Esophagus muscularis mucosa (tissue), 4 donors: ENCODE measurements at regions not wholly inside any gene's neighbourhood (a gene's known extent, or its start where the extent isn't known, plus 50 kb on each side); places are given as distances from the start of the nearest gene placed in this dataset.
"Not testable (repeated sequence)": the region's sequence is repeated elsewhere in the genome, so short reads cannot be mapped to it uniquely, and the experiment has no call there.

Experiments
- DNase-seq: peaks from one replicate; pipeline ENCODE4 v3.0.0-alpha.2; 2017; ENCODE audit errors: extremely low spot score
- H3K27ac ChIP-seq, 4 donors: fragments of 200-600 bp; sonication (generic); replicated peaks in 1 of 4; 1 replicate in 3 of 4; 2 replicates in 1 of 4; pipeline ENCODE4 v1.5.1; 2016 to 2019; ENCODE audit warnings: mild to moderate bottlenecking in 1 of 4
- H3K27me3 ChIP-seq, 4 donors: fragments of 200-600 bp; sonication (generic); one replicate each; pipeline versions ENCODE4 v1.5.1 to v1.6.0; 2016 to 2019
- H3K36me3 ChIP-seq, 4 donors: fragments of 200-600 bp; sonication (generic); one replicate each; pipeline ENCODE4 v1.5.1; 2016 to 2019
- H3K4me1 ChIP-seq, 4 donors: fragments of 200-600 bp; sonication (generic); one replicate each; pipeline ENCODE4 v1.5.1; 2016 to 2019
- H3K4me3 ChIP-seq, 4 donors: fragments of 200-600 bp; sonication (generic); 1 replicate in 2 of 4; 2 replicates in 2 of 4; pipeline ENCODE4 v1.5.1; 2016 to 2019; ENCODE audit warnings: mild to moderate bottlenecking in 4 of 4, moderate library complexity in 1 of 4
- H3K9me3 ChIP-seq, 4 donors: fragments of 200-600 bp; sonication (generic); 1 replicate in 3 of 4; 2 replicates in 1 of 4; pipeline ENCODE4 v1.5.1; 2016 to 2019
- EP300 ChIP-seq: sonication (generic); formaldehyde crosslinking; IDR thresholded peaks from one replicate; pipeline ENCODE4 v1.6.1; 2017; ENCODE audit warnings: antibody characterized with exemption
- POLR2A ChIP-seq: fragments of 450-650 bp; IDR thresholded peaks from one replicate; pipeline ENCODE4 v1.6.1; 2017; ENCODE audit warnings: antibody characterized with exemption, moderate library complexity, mild to moderate bottlenecking, low read depth
- POLR2AphosphoS5 ChIP-seq, 2 donors: sonication (generic); formaldehyde crosslinking; IDR thresholded peaks; one replicate each; pipeline ENCODE4 v1.6.1; 2017; ENCODE audit warnings: antibody characterized with exemption in 2 of 2
- WGBS: methylation state at CpG from one replicate; pipeline ENCODE4 v1.1.5; 2018; 5-methylcytosine and 5-hydroxymethylcytosine counted together
- intact Hi-C: fragments of 100-400 bp; cut with DNase I; formaldehyde crosslinking; loops from one replicate; pipeline ENCODE4 v1.15.1; 2023
- TF ChIP-seq, protein P1 (sequence below), 3 experiments: fragments of 200-600 bp in 2 of 3; fragments of 450-650 bp in 1 of 3; sonication (generic) in 2 of 3; IDR thresholded peaks; one replicate each; pipeline ENCODE4 v1.5.1; 2017 to 2019; ENCODE audit warnings: antibody characterized with exemption in 3 of 3, mild to moderate bottlenecking in 2 of 3, moderate library complexity in 1 of 3

DNA sequence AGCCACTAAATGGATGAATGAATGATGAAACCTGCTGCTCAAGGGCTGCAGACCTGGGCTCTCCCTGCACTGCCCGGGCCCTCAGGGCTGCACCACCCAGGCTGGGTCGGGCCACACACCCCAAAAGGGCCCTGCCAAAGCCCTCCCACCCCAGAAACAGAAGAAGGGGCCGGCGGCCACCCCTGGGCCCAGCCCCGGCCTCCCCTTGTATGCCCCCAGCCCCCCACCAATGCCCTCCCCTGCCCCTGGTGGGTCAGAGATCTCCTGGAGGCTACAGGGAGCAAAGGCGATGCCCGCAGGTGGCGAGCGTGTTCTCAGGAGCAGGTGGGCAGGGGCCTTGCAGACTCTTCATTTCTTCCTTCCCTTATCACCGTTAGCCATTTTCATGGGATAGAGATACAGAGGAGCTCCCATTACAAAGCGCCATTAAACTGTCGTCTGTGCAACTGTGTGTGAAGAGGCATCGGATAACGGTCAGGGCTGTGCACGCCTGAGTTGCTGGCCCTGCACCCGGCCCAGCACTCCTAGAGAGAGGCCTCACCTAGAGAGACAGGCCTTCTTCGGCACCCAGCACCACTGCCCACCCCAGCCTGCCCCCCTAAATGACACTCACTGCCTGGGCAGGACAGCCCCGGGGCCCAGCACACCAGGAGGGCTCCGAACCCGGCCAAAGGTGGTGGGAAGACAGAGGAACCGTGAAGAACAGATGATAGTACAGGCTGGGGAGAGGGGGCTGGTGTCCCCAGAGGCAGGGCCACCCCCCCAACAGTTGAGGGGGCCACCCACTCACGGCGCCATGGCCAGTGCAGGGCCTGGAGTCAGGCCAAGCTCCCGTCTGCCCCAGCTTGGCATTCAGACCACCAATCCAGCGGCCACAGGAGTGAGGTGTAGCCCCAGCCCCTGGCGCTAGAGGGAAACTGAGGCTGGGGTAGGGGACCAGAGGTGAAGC lies 133.7 kb downstream of the FAM53A start:
- WGBS, result 66% methylated on average over 17 of the region's 26 CpGs
- H3K4me1 ChIP-seq, result peaks cover 14 to 20% (median 17%) of the 10 kb centered on the region in 4 donors
- H3K9me3 ChIP-seq, result no peaks in the 10 kb centered on the region
- H3K27me3 ChIP-seq, result peaks cover 0 to 49% (median 0%) of the 10 kb centered on the region in 4 donors
- H3K4me3 ChIP-seq, result no peak overlapping the region
- no peak for DNase-seq
- intact Hi-C loops, result no loop called here
- TF ChIP-seq, protein P1, sequence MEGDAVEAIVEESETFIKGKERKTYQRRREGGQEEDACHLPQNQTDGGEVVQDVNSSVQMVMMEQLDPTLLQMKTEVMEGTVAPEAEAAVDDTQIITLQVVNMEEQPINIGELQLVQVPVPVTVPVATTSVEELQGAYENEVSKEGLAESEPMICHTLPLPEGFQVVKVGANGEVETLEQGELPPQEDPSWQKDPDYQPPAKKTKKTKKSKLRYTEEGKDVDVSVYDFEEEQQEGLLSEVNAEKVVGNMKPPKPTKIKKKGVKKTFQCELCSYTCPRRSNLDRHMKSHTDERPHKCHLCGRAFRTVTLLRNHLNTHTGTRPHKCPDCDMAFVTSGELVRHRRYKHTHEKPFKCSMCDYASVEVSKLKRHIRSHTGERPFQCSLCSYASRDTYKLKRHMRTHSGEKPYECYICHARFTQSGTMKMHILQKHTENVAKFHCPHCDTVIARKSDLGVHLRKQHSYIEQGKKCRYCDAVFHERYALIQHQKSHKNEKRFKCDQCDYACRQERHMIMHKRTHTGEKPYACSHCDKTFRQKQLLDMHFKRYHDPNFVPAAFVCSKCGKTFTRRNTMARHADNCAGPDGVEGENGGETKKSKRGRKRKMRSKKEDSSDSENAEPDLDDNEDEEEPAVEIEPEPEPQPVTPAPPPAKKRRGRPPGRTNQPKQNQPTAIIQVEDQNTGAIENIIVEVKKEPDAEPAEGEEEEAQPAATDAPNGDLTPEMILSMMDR (IDR thresholded peaks at IDR 0.05), result no peak
- TF ChIP-seq POLR2AphosphoS5 (IDR thresholded peaks at IDR 0.05) (no peak), POLR2A (no peak), EP300 (no peak)
- no peak overlapping the region for H3K27ac ChIP-seq
- H3K36me3 ChIP-seq, result no peaks in the 10 kb centered on the region

- Histone ChIP-seq H3K4me3 (no peak overlapping the region), H3K4me1 (peaks cover 14 to 20% (median 17%) of the 10 kb centered on the region in 4 donors), H3K27ac (no peak overlapping the region), H3K36me3 (no peaks in the 10 kb centered on the region), H3K9me3 (no peaks in the 10 kb centered on the region), H3K27me3 (peaks cover 0 to 42% (median 0%) of the 10 kb centered on the region in 4 donors)
- TF ChIP-seq EP300, result no peak
- TF ChIP-seq, protein P1 (IDR thresholded peaks at IDR 0.05), result no peak
- no peak for TF ChIP-seq POLR2AphosphoS5 (IDR thresholded peaks at IDR 0.05)
- no peak for TF ChIP-seq POLR2A
- intact Hi-C loops, result no loop called here
- 76% methylated on average over 5 of the region's 11 CpGs for WGBS
- no peak for DNase-seq
Observed at GRCh38 chr4:1549638-1550035, 134.5 kb downstream of the FAM53A start.

DNA sequence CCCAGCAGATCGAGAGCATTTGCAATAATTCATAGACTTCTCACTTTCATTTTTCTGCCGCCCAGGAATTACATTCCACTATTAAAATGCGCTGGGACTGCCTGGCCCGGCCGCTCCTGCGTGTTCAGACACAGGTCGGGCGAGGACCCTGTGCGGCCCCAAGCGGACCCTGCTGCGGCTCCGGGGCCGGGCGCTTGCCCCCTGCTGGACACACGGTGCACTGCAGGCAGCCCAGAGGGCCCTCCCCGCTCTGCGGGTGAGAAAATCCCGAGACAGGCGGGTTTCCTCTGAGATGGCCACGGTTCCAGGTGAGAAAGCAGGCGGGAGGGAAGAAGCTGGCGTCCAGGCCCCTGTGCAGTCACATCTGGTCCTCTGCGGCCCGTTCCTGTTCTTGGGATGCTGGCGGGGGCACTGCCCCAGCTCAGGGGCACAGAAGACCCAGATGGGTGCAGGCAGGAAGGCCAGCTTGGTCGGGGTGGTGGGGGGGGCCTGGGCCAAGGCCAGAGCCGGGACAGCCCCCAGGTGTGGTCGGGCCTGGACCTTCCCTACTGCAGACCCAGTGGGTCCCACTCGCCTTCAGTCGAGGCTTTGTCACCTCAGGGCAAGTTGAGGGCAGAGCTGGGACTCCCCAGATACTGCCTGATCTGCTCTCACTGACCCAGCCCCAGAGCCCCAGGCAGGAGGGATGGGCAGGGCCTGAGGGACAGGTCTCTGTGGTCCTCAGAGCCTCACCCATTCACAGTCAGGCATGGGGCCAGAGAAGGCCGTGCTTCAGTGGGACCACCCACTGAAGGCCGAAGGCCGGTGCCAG lies 135.1 kb downstream of the FAM53A start:
- intact Hi-C loops, DNase-seq: not testable (repeated sequence)
- peak overlapping the region in 2 of 4 donors; percentile 52 to 61 for H3K27ac ChIP-seq

DNA sequence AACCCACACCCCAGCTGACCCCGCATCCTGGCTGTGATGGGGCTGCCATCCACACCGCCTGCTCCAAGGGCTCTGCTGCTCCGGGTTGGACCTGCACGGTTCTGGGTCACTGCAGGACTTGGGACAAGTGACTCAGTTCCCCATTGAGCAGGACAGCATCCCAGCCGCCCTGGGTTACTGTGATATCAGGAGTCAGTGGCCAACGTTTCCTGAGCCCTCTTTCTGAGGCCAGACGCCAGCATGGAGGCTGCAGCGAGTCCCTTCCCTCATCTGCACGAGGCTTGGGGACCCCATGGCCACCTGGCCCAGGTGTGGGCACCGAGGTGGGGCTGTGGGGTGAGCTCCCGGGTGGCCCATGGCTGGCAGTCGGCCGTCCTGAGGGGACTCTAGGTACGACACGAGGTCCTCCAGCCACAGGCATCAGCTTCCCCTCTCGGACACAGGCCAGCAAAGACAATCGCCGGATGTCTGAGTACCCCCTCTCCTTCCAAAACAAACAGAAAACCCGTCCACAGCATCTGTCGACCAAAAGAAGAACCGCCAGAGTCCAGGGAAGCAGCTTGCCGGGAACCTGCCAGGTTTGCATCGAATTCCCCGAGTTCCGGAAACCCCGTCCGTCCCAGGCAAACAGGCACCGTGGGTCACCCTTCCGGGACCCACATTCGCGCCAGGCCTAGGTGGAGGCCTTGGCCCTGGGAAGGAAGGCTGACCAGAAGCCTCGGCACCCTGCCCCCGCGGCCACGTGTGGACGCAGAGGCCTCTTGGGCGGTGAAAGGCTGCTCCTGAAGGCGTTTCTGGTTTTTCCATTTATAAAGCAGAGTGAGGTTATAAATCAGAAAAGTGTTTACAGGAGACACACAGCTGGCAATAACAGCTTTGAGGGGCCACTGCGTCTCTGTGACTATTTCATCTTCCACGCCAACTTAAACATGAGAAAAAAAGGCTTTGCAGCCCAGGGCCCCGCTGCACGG lies 136.0 kb downstream of the FAM53A start:
- Histone ChIP-seq H3K9me3 (no peaks in the 10 kb centered on the region), H3K4me1 (peaks cover 17 to 20% (median 18%) of the 10 kb centered on the region in 4 donors), H3K4me3 (peak overlapping the region; percentile 39 to 55 (median 43)), H3K27ac (peak overlapping the region in 3 of 4 donors; percentile 35 to 69 (median 52)), H3K36me3 (no peaks in the 10 kb centered on the region), H3K27me3 (peaks cover 0 to 33% (median 0%) of the 10 kb centered on the region in 4 donors)
- no peak for DNase-seq
- TF ChIP-seq POLR2AphosphoS5 (IDR thresholded peaks at IDR 0.05), result no peak
- no peak for TF ChIP-seq EP300
- TF ChIP-seq POLR2A, result no peak
- TF ChIP-seq, protein P1 (IDR thresholded peaks at IDR 0.05), result no peak
- intact Hi-C loops, result no loop called here
- WGBS, result 45% methylated on average over 33 of the region's 42 CpGs

More for the DNA sequence above, 135.1 kb downstream of the FAM53A start:
- TF ChIP-seq, protein P1 (IDR thresholded peaks at IDR 0.05), result peak; percentile 91 to 99 (median 93)
- Histone ChIP-seq H3K4me1 (peaks cover 14 to 20% (median 17%) of the 10 kb centered on the region in 4 donors), H3K4me3 (peak overlapping the region; percentile 39 to 55 (median 43)), H3K27me3 (peaks cover 0 to 36% (median 0%) of the 10 kb centered on the region in 4 donors)
- not testable (repeated sequence) for H3K36me3 ChIP-seq, H3K9me3 ChIP-seq
- 18% methylated on average over 20 of the region's 33 CpGs for WGBS
